OCI-M1 (cell line): ENCODE measurements at regions not wholly inside any gene's neighbourhood (a gene's known extent, or its start where the extent isn't known, plus 50 kb on each side); places are given as distances from the start of the nearest gene placed in this dataset.

Experiments used
- DNase-seq: peaks from one replicate; lab custom pipeline; 2025; lab: John Stamatoyannopoulos, UW

- no peak for DNase-seq
Measured at GRCh38 chr22:48054596-48054995, 1292.1 kb downstream of the TBC1D22A start.

- no peak for DNase-seq
Measured at GRCh38 chr22:48053973-48054372, 1291.5 kb downstream of the TBC1D22A start.

- DNase-seq: no peak
Measured at GRCh38 chr22:48053486-48053885, 1291.0 kb downstream of the TBC1D22A start.

GRCh38 chr22:48052621-48052890 is 1290.1 kb downstream of the TBC1D22A start:
- no peak for DNase-seq

- no peak for DNase-seq
Measured at GRCh38 chr22:48051796-48052620, 1289.6 kb downstream of the TBC1D22A start.

GRCh38 chr22:48050836-48051235 is 1288.4 kb downstream of the TBC1D22A start:
- DNase-seq: no peak

- DNase-seq: no peak
Measured at GRCh38 chr22:48049116-48049515, 1286.7 kb downstream of the TBC1D22A start.

- DNase-seq: no peak
Measured at GRCh38 chr22:48047722-48048500, 1285.5 kb downstream of the TBC1D22A start.

- no peak for DNase-seq
Measured at GRCh38 chr22:48045369-48045768, 1282.9 kb downstream of the TBC1D22A start.

GRCh38 chr22:48044487-48045060 is 1282.1 kb downstream of the TBC1D22A start:
- DNase-seq: no peak

- no peak for DNase-seq
Measured at GRCh38 chr22:48043581-48043980, 1281.1 kb downstream of the TBC1D22A start.

GRCh38 chr22:48042621-48043395 is 1280.4 kb downstream of the TBC1D22A start:
- no peak for DNase-seq

GRCh38 chr22:48039326-48039725 is 1276.9 kb downstream of the TBC1D22A start:
- no peak for DNase-seq

GRCh38 chr22:48037618-48038017 is 1275.2 kb downstream of the TBC1D22A start:
- DNase-seq: no peak

GRCh38 chr22:48035897-48036296 is 1273.4 kb downstream of the TBC1D22A start:
- DNase-seq: no peak

- no peak for DNase-seq
Measured at GRCh38 chr22:48031589-48031988, 1269.1 kb downstream of the TBC1D22A start.

- no peak for DNase-seq
Measured at GRCh38 chr22:48025096-48025495, 1262.6 kb downstream of the TBC1D22A start.

GRCh38 chr22:48021991-48022401 is 1259.5 kb downstream of the TBC1D22A start:
- DNase-seq: no peak

- no peak for DNase-seq
Measured at GRCh38 chr22:48018346-48018745, 1255.9 kb downstream of the TBC1D22A start.

- DNase-seq: no peak
Measured at GRCh38 chr22:48015701-48016100, 1253.3 kb downstream of the TBC1D22A start.

- DNase-seq: no peak
Measured at GRCh38 chr22:48004936-48005335, 1242.5 kb downstream of the TBC1D22A start.

GRCh38 chr22:48004038-48004437 is 1241.6 kb downstream of the TBC1D22A start:
- DNase-seq: no peak
